Immature natural killer cell (primary cell): ENCODE measurements at regions not wholly inside any gene's neighbourhood (a gene's known extent, or its start where the extent isn't known, plus 50 kb on each side); places are given as distances from the start of the nearest gene placed in this dataset.

ENCODE experiments used
- DNase-seq, 3 donors: peaks; one replicate each; pipeline ENCODE4 v3.0.0; 2022; ENCODE audit warnings: mixed read lengths in 1 of 3
- H3K27ac Mint-ChIP-seq, 6 donors: one replicate each; pipeline ENCODE4 v1.8.0; 2020; ENCODE audit warnings: mixed read lengths in 6 of 6, mild to moderate bottlenecking in 5 of 6, inconsistent platforms in 4 of 6, moderate library complexity in 3 of 6
- H3K27me3 Mint-ChIP-seq, 3 donors: one replicate each; pipeline ENCODE4 v1.8.0; 2020 to 2021; ENCODE audit warnings: low read depth in 3 of 3, mild to moderate bottlenecking in 3 of 3, mixed read lengths in 3 of 3, moderate library complexity in 3 of 3, inconsistent platforms in 1 of 3
- H3K36me3 Mint-ChIP-seq, 3 donors: one replicate each; pipeline ENCODE4 v1.8.0; 2020; ENCODE audit warnings: mixed read lengths in 3 of 3, inconsistent platforms in 2 of 3, mild to moderate bottlenecking in 2 of 3
- H3K4me1 Mint-ChIP-seq, 2 donors: one replicate each; pipeline ENCODE4 v1.8.0; 2020; ENCODE audit warnings: inconsistent platforms in 2 of 2, mild to moderate bottlenecking in 2 of 2, mixed read lengths in 2 of 2, moderate library complexity in 1 of 2
- H3K4me3 Mint-ChIP-seq, 5 donors: one replicate each; pipeline ENCODE4 v1.8.0; 2020; ENCODE audit warnings: mild to moderate bottlenecking in 5 of 5, mixed read lengths in 5 of 5, inconsistent platforms in 3 of 5, moderate library complexity in 3 of 5
- H3K9me3 Mint-ChIP-seq, 6 donors: one replicate each; pipeline ENCODE4 v1.8.0; 2020; ENCODE audit warnings: mild to moderate bottlenecking in 6 of 6, mixed read lengths in 6 of 6, inconsistent platforms in 4 of 6, moderate library complexity in 3 of 6

DNA sequence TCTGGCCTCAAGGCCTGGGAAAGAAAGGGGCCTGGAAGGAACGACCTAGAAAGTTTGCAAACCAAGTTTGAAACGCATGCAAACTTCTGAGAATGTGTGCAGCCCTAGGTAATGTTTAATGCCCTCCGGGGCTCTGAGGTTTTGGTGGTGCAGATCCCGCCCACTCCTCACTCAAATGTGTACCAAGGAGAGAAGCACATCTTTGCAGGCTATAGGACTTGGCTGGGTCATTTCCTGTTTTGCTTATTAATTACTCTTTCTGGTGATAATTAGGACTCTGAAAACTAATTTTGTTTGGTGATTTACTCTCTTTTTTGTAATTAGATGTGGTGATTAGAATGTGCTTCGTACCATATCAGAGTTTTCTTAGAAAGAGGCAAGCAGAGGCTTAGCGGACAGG, 625.9 kb upstream of the CADM1 start:
- Mint-ChIP-seq H3K36me3 (no peaks in the 10 kb centered on the region), H3K9me3 (peaks cover 0 to 2% (median 0%) of the 10 kb centered on the region in 6 donors), H3K27me3 (peaks cover 0 to 4% (median 2%) of the 10 kb centered on the region in 3 donors), H3K4me1 (no peaks in the 10 kb centered on the region), H3K27ac (no peak overlapping the region), H3K4me3 (no peak overlapping the region)
- DNase-seq: no peak

DNA sequence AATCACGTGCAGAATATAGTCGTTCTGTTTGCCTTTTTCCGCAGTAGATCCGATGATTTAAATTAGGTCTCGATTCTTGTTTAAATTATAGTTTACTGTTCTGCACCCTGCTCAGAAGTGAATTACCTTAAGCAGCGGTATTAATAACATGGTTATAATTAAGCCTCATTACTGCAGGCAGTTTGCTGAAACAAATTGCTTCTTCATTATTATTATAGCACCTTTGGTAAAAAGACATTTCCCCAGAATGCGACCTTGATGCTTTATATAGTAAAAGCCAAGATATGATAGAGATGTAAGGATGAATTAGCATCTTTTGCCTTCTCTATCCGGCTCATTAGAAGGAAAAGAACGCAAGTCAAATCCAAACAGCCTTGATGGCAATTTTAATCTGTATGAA, 625.2 kb upstream of the CADM1 start:
- no peak for DNase-seq
- H3K27ac Mint-ChIP-seq: no peak overlapping the region
- peaks cover 0 to 2% (median 0%) of the 10 kb centered on the region in 6 donors for H3K9me3 Mint-ChIP-seq
- no peaks in the 10 kb centered on the region for H3K36me3 Mint-ChIP-seq
- H3K4me1 Mint-ChIP-seq: no peaks in the 10 kb centered on the region
- peaks cover 0 to 4% (median 2%) of the 10 kb centered on the region in 3 donors for H3K27me3 Mint-ChIP-seq
- no peak overlapping the region for H3K4me3 Mint-ChIP-seq

DNA sequence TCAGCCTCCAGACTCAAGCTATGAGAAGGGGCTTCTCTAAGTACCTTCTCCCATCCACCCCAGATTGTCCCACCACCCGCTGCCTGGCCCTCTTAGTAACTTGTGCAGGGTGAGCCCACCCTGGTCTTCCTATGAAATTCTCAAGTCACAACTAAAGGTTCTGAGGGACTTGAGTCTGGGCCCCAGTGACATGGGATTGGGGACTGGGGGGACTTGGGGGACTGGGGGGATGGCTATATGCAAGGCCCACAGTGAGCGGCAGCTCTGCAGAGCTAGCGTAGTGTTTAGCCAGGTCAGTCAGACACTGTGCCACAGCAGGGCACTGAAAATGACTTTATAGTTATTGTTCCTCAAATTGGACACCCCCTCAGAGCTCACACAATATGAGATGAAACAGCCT, 622.3 kb upstream of the CADM1 start:
- Mint-ChIP-seq H3K27me3 (peaks cover 0 to 6% (median 2%) of the 10 kb centered on the region in 3 donors), H3K4me1 (no peaks in the 10 kb centered on the region), H3K9me3 (peaks cover 0 to 4% (median 0%) of the 10 kb centered on the region in 6 donors), H3K27ac (no peak overlapping the region), H3K4me3 (no peak overlapping the region), H3K36me3 (no peaks in the 10 kb centered on the region)
- no peak for DNase-seq

DNA sequence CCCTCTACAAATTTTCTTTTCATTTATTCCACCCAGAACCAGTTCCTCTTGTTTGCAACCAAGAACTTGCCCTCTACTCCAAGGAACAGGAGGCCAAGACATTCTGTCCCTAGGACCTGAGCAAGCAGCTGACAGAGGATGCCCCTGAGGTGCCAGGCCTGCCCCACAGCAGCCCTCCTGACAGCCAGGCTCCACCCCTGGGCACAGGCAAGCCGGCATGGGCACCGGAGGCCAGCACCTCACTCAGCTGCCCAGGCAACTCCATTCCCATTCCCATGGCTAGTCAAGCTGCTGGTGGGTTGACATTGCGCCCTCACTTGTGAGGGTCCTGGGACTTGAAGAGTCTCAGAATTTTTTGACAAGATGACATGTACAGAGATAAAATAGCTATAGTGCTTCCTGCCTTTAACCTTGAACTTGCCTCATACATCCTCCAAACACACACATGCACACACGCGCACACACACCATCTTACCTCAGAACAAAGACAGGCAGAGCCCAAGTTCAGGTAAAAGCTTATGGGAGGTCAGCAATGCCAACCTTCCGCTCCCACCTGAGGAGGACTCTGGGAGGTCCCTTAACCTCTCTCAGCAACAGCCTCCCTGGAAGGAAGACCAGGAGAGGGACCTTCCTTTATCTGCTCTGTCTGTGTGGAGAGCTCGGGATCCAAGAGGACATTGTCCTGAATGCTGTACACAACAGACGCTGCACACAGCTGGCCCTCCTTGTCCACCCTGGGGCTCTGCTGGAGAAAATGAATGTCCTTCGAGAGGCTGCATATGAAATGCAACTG, 620.9 kb upstream of the CADM1 start:
- no peaks in the 10 kb centered on the region for H3K36me3 Mint-ChIP-seq
- no peaks in the 10 kb centered on the region for H3K4me1 Mint-ChIP-seq
- DNase-seq: no peak
- H3K9me3 Mint-ChIP-seq: peaks cover 0 to 4% (median 0%) of the 10 kb centered on the region in 6 donors
- peaks cover 0 to 6% (median 2%) of the 10 kb centered on the region in 3 donors for H3K27me3 Mint-ChIP-seq
- H3K4me3 Mint-ChIP-seq: no peak overlapping the region
- H3K27ac Mint-ChIP-seq: no peak overlapping the region

DNA sequence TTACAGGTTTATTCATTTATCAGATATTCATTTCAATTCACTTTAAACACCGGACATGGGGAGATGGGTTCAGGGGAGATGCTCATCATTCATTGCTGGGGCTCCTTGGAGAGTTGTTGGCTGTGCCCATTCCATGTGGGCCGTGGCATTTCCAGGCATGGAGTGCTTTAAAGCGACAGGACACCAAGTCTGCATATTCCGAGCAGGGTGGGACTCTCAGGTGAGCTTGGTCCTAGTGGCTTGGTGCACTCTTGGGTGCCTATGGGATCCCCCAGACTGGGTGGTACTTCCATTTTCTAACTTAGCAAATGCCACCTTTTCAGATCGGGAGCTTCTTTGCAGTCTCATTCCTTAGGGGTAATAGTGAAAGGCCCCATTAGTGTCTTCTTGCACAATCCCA, 619.5 kb upstream of the CADM1 start:
- no peak overlapping the region for H3K27ac Mint-ChIP-seq
- no peaks in the 10 kb centered on the region for H3K36me3 Mint-ChIP-seq
- H3K27me3 Mint-ChIP-seq: peaks cover 0 to 5% (median 2%) of the 10 kb centered on the region in 3 donors

DNA sequence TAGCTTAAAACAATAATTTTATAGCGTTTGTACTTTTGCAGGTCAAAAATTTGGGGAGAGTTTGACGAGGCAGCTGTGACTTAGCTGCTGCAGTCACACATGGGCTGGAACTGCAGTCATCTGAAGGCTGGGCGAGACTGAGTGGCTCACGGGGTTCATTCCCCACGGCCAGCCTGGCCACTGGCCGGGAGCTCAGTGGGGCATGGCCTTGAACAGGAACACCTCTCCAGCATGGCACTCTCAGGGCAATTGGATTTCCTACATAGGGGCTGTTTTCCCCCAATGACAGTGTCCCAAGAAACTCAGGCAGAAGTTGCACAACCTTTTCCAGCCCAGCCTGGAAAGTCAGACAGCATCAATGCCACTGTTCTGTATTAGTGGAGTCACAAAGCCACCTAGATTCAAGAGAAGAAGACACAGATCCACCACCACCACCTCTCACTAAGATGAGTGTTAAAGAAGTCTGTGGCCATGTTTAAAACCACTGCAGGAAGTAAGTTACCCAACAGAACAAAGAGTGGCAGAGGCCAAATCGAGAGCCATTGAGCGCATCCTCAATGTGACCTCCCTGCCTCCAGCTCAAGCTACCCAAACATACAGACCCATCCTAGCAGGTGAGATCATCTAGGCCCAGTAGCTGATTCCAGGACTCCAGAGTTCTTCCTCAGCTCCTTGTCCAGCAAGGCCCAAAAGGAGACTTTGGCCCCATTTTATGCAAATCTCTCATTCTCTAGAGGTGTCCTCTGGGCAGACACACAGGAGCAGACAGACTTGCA, 618.7 kb upstream of the CADM1 start:
- Mint-ChIP-seq H3K4me1 (no peaks in the 10 kb centered on the region), H3K9me3 (peaks cover 0 to 2% (median 0%) of the 10 kb centered on the region in 6 donors), H3K36me3 (no peaks in the 10 kb centered on the region), H3K27ac (no peak overlapping the region), H3K27me3 (peaks cover 0 to 5% (median 3%) of the 10 kb centered on the region in 3 donors), H3K4me3 (no peak overlapping the region)
- no peak for DNase-seq

More for the DNA sequence above, 619.5 kb upstream of the CADM1 start:
- Mint-ChIP-seq H3K4me1 (no peaks in the 10 kb centered on the region), H3K4me3 (no peak overlapping the region), H3K9me3 (peaks cover 0 to 2% (median 0%) of the 10 kb centered on the region in 6 donors)
- no peak for DNase-seq

DNA sequence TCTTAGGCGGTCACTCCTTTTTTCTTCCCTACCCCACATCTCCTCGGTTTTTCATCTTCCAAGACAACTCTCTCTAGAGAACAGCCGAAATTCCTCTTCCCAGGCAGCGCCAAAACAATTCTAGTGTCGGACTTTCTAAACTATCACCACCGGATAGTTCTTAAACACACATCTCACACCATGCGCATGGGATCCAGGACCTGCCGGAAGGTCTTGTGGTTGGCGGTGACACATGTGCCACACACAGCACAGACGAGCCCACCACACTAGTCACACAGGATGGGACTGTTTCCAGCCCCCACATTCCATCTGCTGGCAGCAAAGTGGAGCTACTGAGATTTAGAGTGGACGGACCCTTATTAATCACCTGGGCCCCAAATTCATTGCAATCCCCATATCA, 614.9 kb upstream of the CADM1 start:
- no peak for DNase-seq
- H3K9me3 Mint-ChIP-seq: peaks cover 0 to 3% (median 0%) of the 10 kb centered on the region in 6 donors

DNA sequence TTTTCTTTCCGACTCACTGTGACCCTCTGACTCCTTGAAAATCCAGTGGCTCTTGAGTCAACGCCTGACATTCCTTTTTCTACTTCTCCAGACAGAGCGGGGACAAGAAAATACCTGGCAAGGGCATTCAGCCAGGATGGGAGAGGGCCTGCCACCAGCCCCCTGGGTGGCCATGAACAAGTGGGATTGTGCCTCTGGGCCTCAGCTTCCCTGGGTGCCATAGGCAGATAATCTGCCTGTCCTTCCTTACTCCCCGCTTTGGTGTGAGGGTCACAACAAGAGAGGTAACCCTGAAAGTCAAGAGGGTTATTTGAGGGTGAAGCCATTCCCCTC, 613.9 kb upstream of the CADM1 start:
- no peaks in the 10 kb centered on the region for H3K36me3 Mint-ChIP-seq
- peaks cover 2 to 5% (median 4%) of the 10 kb centered on the region in 3 donors for H3K27me3 Mint-ChIP-seq
- H3K9me3 Mint-ChIP-seq: peaks cover 0 to 6% (median 2%) of the 10 kb centered on the region in 6 donors
- no peak overlapping the region for H3K27ac Mint-ChIP-seq
- no peak for DNase-seq
- H3K4me3 Mint-ChIP-seq: no peak overlapping the region
- no peaks in the 10 kb centered on the region for H3K4me1 Mint-ChIP-seq

More for the DNA sequence above, 614.9 kb upstream of the CADM1 start:
- Mint-ChIP-seq H3K36me3 (no peaks in the 10 kb centered on the region), H3K4me1 (no peaks in the 10 kb centered on the region), H3K4me3 (no peak overlapping the region), H3K27me3 (peaks cover 0 to 3% (median 2%) of the 10 kb centered on the region in 3 donors), H3K27ac (no peak overlapping the region)

DNA sequence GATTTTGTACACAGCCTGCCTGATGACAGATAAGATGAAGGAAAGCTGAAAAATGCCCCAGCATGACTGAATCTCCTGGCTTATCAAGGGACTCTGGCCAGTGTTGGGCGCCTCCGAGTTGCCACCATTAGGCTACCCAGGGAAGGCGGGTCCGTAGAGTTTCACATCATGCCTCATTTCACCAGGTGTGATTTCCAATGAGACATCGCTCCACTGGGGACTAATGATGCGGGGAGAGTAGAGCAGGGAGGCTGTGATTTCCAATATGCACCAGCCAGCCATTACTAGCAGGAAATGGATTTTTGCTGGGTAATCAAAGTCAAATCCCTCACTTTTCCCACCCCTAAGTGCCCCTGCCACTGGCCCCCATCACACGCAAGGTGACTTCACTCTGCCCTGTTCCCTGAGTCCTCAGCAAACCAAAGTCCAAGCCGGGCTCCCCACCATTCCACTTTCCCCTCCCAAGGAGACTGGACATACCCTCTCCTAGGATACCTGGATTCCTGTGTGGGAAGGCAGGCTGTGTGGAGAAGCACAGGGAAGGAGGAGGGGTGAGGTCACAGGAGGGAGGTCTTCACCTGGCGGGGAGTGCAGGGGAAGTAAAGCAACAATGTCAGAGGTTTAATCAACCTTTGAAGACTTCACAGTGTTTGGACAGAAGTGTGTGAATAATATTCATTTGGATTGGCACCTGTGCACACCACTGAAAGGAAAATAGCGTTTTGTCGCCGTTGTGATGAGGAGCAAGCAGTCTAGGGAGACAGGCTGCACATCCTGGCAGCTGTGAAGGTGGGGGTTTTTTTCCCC, 613.3 kb upstream of the CADM1 start:
- peaks cover 2 to 10% (median 5%) of the 10 kb centered on the region in 3 donors for H3K27me3 Mint-ChIP-seq
- H3K27ac Mint-ChIP-seq: no peak overlapping the region
- no peak for DNase-seq
- no peaks in the 10 kb centered on the region for H3K36me3 Mint-ChIP-seq
- H3K9me3 Mint-ChIP-seq: peaks cover 0 to 6% (median 2%) of the 10 kb centered on the region in 6 donors
- no peak overlapping the region for H3K4me3 Mint-ChIP-seq
- H3K4me1 Mint-ChIP-seq: no peaks in the 10 kb centered on the region

DNA sequence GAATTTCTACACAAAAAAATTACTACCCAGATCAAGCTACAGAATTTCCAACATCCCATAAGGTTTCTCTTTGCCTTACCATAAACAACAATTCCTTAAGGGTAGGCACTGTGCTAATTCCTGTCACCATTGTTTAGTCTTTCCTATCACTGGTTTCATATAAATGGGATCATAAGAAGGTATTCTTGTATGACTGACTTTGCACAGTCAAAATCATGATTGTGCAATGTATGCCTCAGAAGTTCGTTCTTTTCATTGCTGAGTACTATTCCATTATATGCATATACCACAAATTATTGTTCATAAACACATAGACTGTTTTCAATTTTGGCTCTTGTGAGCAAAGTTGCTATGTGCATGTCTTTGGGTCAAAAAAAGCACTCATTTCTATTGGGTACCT, 611.6 kb upstream of the CADM1 start:
- no peak for DNase-seq
- Mint-ChIP-seq H3K4me3 (no peak overlapping the region), H3K27ac (no peak overlapping the region), H3K36me3 (no peaks in the 10 kb centered on the region), H3K9me3 (peaks cover 0 to 6% (median 3%) of the 10 kb centered on the region in 6 donors), H3K4me1 (no peaks in the 10 kb centered on the region), H3K27me3 (peaks cover 2 to 13% (median 5%) of the 10 kb centered on the region in 3 donors)

DNA sequence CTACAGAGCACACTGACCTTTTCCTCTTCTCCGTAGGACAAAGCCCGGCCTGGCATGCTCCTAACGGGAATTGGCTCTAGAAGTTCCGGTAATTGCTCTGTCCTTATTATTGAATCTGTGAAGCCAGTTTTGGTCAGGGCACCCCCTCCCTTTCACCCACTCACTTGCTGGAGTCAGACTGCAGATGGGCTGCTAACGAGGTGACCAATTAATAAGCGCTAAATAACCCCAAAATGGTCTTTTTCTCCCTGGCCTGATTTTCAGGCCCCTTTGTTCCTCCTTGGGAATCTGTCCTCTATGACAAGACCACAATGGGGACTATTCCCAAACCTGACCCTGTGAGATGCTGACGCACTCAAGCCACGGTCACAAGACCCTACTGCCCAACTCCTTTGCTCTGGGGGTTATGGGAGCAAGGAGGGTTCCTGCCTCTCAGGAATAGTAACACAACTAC, 610.0 kb upstream of the CADM1 start:
- H3K4me3 Mint-ChIP-seq: no peak overlapping the region
- peaks cover 2 to 15% (median 5%) of the 10 kb centered on the region in 3 donors for H3K27me3 Mint-ChIP-seq
- H3K9me3 Mint-ChIP-seq: peaks cover 0 to 6% (median 3%) of the 10 kb centered on the region in 6 donors
- H3K4me1 Mint-ChIP-seq: no peaks in the 10 kb centered on the region
- H3K27ac Mint-ChIP-seq: no peak overlapping the region
- no peak for DNase-seq
- H3K36me3 Mint-ChIP-seq: no peaks in the 10 kb centered on the region

DNA sequence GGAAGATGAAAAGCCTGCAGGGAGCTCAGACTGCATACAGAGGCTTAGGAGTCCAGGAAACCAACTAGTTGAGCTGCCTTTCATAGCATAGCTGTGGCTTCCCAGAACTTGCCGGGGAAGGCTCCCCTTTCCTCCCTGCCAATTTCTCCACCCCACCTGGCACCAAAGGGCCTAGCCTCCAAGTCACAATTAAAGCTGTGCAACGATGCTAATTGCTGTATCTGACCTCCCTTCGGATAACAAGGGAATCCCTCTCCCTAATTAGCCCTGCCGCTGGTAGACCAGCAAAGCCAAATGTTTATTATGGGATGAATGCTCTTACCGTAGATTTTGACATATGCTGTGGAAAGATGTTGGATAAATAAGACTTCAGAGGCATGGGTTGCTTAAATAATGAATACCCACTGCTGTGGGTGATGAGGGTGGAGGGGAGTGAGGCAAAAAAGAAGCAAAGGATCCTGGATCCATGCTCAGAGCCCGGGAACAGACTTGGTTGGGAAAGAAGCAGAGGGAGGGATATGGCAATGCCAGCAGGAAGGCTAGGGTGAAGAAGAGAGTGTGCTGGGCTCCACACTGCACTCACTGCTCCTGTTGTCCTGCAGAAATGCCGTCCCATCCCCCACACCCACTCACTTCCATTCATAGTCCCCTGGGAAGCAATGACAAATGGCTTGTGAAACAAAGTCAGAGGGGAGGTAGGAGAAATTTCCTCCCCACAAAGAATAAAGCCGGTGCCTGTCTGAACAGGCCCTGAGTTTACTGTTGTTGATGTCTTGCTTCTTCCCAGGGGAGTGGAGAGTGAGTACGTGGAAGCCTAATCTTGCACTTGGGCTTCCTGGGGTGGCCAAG, 608.1 kb upstream of the CADM1 start:
- peaks cover 0 to 6% (median 3%) of the 10 kb centered on the region in 6 donors for H3K9me3 Mint-ChIP-seq
- H3K36me3 Mint-ChIP-seq: no peaks in the 10 kb centered on the region
- H3K4me3 Mint-ChIP-seq: no peak overlapping the region
- no peaks in the 10 kb centered on the region for H3K4me1 Mint-ChIP-seq
- no peak overlapping the region for H3K27ac Mint-ChIP-seq
- peaks cover 2 to 16% (median 11%) of the 10 kb centered on the region in 3 donors for H3K27me3 Mint-ChIP-seq
- DNase-seq: no peak

DNA sequence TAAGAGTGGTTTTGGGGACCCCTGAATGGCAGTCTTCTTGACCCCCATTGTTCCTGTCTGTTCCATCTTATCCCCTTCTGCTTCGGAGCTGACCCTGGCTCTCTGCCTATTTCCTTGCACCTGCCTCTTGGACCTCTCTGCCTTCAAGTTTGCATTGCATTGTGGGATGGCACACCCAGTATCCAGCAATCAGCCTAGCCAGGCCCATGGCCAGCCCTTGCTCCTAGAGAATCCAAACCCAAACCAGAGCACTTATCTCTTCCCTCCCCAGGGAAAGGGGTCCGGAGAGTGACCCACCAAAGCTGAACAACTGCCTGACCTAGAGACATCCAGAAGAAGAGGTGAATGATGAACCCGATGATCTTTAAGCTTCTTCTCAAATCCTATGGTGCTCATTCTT, 607.3 kb upstream of the CADM1 start:
- no peak for DNase-seq
- Mint-ChIP-seq H3K4me3 (no peak overlapping the region), H3K36me3 (no peaks in the 10 kb centered on the region), H3K4me1 (no peaks in the 10 kb centered on the region), H3K27ac (no peak overlapping the region), H3K27me3 (peaks cover 2 to 16% (median 11%) of the 10 kb centered on the region in 3 donors), H3K9me3 (peaks cover 0 to 6% (median 3%) of the 10 kb centered on the region in 6 donors)
